ENCODE measurements at regions not wholly inside any gene's neighbourhood (a gene's known extent, or its start where the extent isn't known, plus 50 kb on each side); places are given as distances from the start of the nearest gene placed in this dataset.

DNA sequence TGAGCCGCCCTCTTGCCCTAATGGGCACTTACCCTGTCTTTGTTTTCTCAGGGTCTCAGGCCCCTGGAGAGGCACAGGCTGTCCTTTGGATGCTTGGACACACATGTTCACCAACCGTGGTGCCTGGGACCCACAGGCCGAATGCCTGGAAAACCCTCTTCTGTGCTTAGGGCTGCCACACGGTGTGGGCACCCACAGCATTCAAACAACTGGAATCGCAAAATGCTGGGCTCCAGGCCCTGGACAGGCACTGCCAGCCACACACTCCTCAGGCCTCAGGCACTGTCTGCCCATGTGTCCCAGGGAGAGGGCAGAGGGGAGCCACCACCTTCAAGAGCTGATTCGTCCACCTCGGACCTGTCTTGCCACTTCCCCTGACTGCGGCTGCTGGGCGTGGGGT is 123.1 kb upstream of the ACKR3 start:
- H3K4me2 ChIP-seq (ENCODE audit: extremely low read depth, insufficient read depth, low read length), result no peak overlapping the region
- H3K4me3 ChIP-seq (replicated peaks in 1 of 4; ENCODE audit: control extremely low read depth in 1 of 4, insufficient read depth in 1 of 4, low read depth in 3 of 4, low read length in 4 of 4), result no peak overlapping the region
- H3K36me3 ChIP-seq (ENCODE audit: control insufficient read depth, insufficient read depth, low read length), result no peaks in the 10 kb centered on the region
- no peaks in the 10 kb centered on the region for H3K27me3 ChIP-seq (ENCODE audit: control insufficient read depth, insufficient read depth, low read length)
- no peak for TF ChIP-seq CTCF (conservative IDR thresholded peaks at IDR 0.05 in 1 of 2, IDR thresholded peaks at IDR 0.05 in 1 of 2; ENCODE audit: low read depth in 1 of 2, low read length in 2 of 2)
- no peak for TF ChIP-seq EZH2 (IDR thresholded peaks at IDR 0.05; ENCODE audit: low read length, missing control alignments)
- no peaks in the 10 kb centered on the region for H3K4me1 ChIP-seq (ENCODE audit: control insufficient read depth, extremely low read depth, insufficient read depth, low read length)
- no peak overlapping the region for H3K27ac ChIP-seq (ENCODE audit: insufficient read depth, low read length)
- no peaks in the 10 kb centered on the region for H3K79me2 ChIP-seq (ENCODE audit: control insufficient read depth, insufficient read depth, low read length)
- H3K9ac ChIP-seq (ENCODE audit: insufficient read depth, low read length), result no peak overlapping the region
- no peaks in the 10 kb centered on the region for H4K20me1 ChIP-seq (ENCODE audit: control insufficient read depth, extremely low read depth, insufficient read depth, low read length)
- H2AFZ ChIP-seq (ENCODE audit: low read length), result no peak overlapping the region
- H3K9me3 ChIP-seq (ENCODE audit: control insufficient read depth, insufficient read depth, low read depth, low read length), result no peaks in the 10 kb centered on the region
- no peak for DNase-seq (ENCODE audit: low read depth in 2 of 2)

DNA sequence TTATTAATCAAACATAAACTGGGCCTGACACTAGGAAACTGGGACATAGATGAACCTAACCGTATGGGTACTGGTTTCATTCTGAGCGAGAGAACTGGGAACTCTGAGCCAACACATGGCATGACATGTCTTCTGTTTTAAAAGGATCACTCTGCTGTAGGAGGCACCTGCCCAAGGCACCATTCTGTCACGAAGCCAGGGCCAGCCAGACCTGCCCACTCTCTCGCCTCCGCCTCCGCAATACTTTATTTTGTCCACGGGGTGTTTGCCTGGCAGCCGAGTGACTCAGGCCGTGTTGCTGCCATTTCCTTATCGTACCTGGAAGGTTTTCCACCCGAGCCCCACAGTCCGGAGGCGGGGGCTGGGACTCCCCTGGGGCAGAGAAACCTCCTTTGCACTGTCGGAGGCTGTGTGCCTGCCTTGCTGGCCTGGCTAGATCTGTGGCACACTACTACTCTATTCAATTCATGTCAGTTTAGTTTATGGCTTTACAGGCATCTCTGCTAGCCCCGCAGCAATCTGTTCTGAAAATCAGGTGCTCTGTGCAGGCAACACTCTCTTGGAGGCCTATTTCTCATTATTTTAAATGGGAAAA is 120.4 kb upstream of the ACKR3 start:
- no peak overlapping the region for H3K4me2 ChIP-seq (ENCODE audit: extremely low read depth, insufficient read depth, low read length)
- H3K9me3 ChIP-seq (ENCODE audit: control insufficient read depth, insufficient read depth, low read depth, low read length), result no peaks in the 10 kb centered on the region
- H2AFZ ChIP-seq (ENCODE audit: low read length), result no peak overlapping the region
- no peaks in the 10 kb centered on the region for H3K4me1 ChIP-seq (ENCODE audit: control insufficient read depth, extremely low read depth, insufficient read depth, low read length)
- no peak overlapping the region for H3K4me3 ChIP-seq (replicated peaks in 1 of 4; ENCODE audit: control extremely low read depth in 1 of 4, insufficient read depth in 1 of 4, low read depth in 3 of 4, low read length in 4 of 4)
- no peaks in the 10 kb centered on the region for H4K20me1 ChIP-seq (ENCODE audit: control insufficient read depth, extremely low read depth, insufficient read depth, low read length)
- H3K27ac ChIP-seq (ENCODE audit: insufficient read depth, low read length), result no peak overlapping the region
- DNase-seq (ENCODE audit: low read depth in 2 of 2), result no peak
- H3K9ac ChIP-seq (ENCODE audit: insufficient read depth, low read length), result no peak overlapping the region
- no peak for TF ChIP-seq EZH2 (IDR thresholded peaks at IDR 0.05; ENCODE audit: low read length, missing control alignments)
- H3K27me3 ChIP-seq (ENCODE audit: control insufficient read depth, insufficient read depth, low read length), result no peaks in the 10 kb centered on the region
- no peaks in the 10 kb centered on the region for H3K79me2 ChIP-seq (ENCODE audit: control insufficient read depth, insufficient read depth, low read length)
- no peaks in the 10 kb centered on the region for H3K36me3 ChIP-seq (ENCODE audit: control insufficient read depth, insufficient read depth, low read length)

GRCh38 chr2:236452238-236452637 is 117.4 kb upstream of the ACKR3 start:
- no peak overlapping the region for H3K9ac ChIP-seq (ENCODE audit: insufficient read depth, low read length)
- H3K4me2 ChIP-seq (ENCODE audit: extremely low read depth, insufficient read depth, low read length), result no peak overlapping the region

More at GRCh38 chr2:236452238-236452637, 117.4 kb upstream of the ACKR3 start:
- no peaks in the 10 kb centered on the region for H3K36me3 ChIP-seq (ENCODE audit: control insufficient read depth, insufficient read depth, low read length)
- TF ChIP-seq EZH2 (IDR thresholded peaks at IDR 0.05; ENCODE audit: low read length, missing control alignments) (no peak), CTCF (conservative IDR thresholded peaks at IDR 0.05 in 1 of 2, IDR thresholded peaks at IDR 0.05 in 1 of 2; ENCODE audit: low read depth in 1 of 2, low read length in 2 of 2) (no peak)
- no peaks in the 10 kb centered on the region for H3K9me3 ChIP-seq (ENCODE audit: control insufficient read depth, insufficient read depth, low read depth, low read length)
- no peak overlapping the region for H3K27ac ChIP-seq (ENCODE audit: insufficient read depth, low read length)
- H3K79me2 ChIP-seq (ENCODE audit: control insufficient read depth, insufficient read depth, low read length), result no peaks in the 10 kb centered on the region
- no peaks in the 10 kb centered on the region for H4K20me1 ChIP-seq (ENCODE audit: control insufficient read depth, extremely low read depth, insufficient read depth, low read length)
- no peak for DNase-seq (ENCODE audit: low read depth in 2 of 2)
- H3K4me3 ChIP-seq (replicated peaks in 1 of 4; ENCODE audit: control extremely low read depth in 1 of 4, insufficient read depth in 1 of 4, low read depth in 3 of 4, low read length in 4 of 4), result no peak overlapping the region
- H2AFZ ChIP-seq (ENCODE audit: low read length), result no peak overlapping the region
- no peaks in the 10 kb centered on the region for H3K4me1 ChIP-seq (ENCODE audit: control insufficient read depth, extremely low read depth, insufficient read depth, low read length)
- no peaks in the 10 kb centered on the region for H3K27me3 ChIP-seq (ENCODE audit: control insufficient read depth, insufficient read depth, low read length)

Data from fibroblast of lung (primary cell).